ENCODE measurements at regions not wholly inside any gene's neighbourhood (a gene's known extent, or its start where the extent isn't known, plus 50 kb on each side); places are given as distances from the start of the nearest gene placed in this dataset.

GRCh38 chr5:56376128-56376527 lies 143.0 kb upstream of the ANKRD55 start:
- no peak for TF ChIP-seq EZH2 (IDR thresholded peaks at IDR 0.05; ENCODE audit: insufficient read depth, poor library complexity, severe bottlenecking)
- no peak for TF ChIP-seq EZH2phosphoT487 (IDR thresholded peaks at IDR 0.05; ENCODE audit: insufficient read depth, low read depth)

Data from GM23248 (cell line).